ENCODE measurements at regions not wholly inside any gene's neighbourhood (a gene's known extent, or its start where the extent isn't known, plus 50 kb on each side); places are given as distances from the start of the nearest gene placed in this dataset.

DNA sequence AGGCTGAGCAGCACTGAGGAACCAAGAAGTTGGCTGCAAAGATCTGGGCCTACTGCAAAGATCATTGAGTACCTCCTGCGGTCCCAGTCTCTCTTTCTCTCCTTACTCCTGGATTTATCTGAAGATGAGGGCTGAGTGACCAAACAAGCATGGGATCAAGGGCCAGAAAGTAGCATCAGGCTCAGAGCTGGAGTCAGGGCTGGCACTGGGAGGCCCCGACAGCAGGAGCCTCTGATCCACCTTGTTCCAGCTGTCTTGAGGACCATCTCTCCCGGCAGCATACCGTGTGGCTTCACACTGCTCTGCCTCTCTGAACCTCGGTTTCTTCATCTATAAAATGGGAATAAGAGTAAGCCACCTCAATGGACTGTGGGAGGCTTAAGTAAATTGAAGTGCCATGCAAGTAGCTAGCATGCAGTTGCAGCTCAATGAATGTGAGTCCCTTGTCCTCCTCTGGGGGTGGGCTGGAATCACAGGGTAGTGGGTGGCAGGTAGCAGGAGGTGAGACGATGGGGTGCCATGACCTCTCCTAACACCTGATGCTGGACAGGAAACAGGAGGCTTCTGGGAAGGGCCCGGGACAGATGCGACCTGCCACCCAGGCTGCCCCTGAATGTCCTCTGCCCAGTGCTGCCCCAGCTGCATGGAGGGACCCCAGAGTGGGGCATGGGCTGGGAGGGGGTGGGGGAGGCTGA is 52.5 kb upstream of the PRDM11 start:
- H3K9ac ChIP-seq (ENCODE audit: low read length in 5 of 5) = no peak overlapping the region
- H3K36me3 ChIP-seq (ENCODE audit: control insufficient read depth in 5 of 5, insufficient read depth in 5 of 5, low read length in 5 of 5) = no peaks in the 10 kb centered on the region
- H3K9me3 ChIP-seq (ENCODE audit: control insufficient read depth in 5 of 5, low read length in 5 of 5) = no peaks in the 10 kb centered on the region
- peaks cover 0 to 4% (median 3%) of the 10 kb centered on the region in 5 donors for H3K27me3 ChIP-seq (ENCODE audit: control insufficient read depth in 5 of 5, insufficient read depth in 4 of 5, low read length in 5 of 5)
- H3K4me3 ChIP-seq (ENCODE audit: low read depth in 1 of 5, low read length in 5 of 5) = no peak overlapping the region
- H3K27ac ChIP-seq (ENCODE audit: low read depth, low read length) = no peak overlapping the region
- peaks cover 10 to 31% (median 30%) of the 10 kb centered on the region in 5 donors for H3K4me1 ChIP-seq (ENCODE audit: control insufficient read depth in 5 of 5, insufficient read depth in 5 of 5, low read length in 5 of 5)

DNA sequence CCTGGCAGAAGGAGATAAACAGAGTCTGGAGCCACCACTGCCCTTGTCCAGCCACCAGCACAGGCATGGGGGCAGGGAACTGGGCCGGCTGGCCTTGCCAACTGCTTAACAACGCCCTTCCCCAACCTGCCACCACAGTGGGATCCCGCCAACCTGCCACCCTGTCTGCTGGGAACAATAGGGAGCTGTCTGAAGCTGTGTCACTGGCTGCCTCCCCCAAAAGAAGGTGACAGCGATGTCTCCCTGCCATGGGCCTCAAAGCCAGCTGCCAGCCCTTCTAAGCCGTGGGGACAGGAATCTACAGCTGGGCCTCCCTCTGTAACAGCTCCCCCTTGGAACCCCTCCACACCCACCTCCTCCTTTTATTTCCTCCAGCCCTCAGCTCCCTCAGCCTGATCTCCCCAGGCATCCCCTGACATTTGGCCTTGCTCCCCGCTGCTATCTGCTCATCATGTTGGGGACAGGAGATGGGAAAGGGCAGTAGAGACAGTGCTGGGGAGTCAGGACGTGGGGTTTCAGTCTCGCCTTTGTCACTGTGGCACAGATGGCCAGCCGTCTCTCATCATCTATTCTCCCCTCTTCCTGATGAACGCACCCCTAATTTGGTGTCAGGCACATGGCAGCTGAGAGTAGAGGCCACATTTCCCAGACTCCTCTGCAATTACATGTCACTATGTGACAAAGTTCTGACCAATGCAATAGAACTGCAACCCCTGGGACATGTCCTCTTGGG is 51.3 kb upstream of the PRDM11 start:
- Histone ChIP-seq H3K4me1 (ENCODE audit: control insufficient read depth in 5 of 5, insufficient read depth in 5 of 5, low read length in 5 of 5) (peaks cover 7 to 22% (median 19%) of the 10 kb centered on the region in 5 donors), H3K36me3 (ENCODE audit: control insufficient read depth in 5 of 5, insufficient read depth in 5 of 5, low read length in 5 of 5) (no peaks in the 10 kb centered on the region), H3K9ac (ENCODE audit: low read length in 5 of 5) (no peak overlapping the region), H3K27me3 (ENCODE audit: control insufficient read depth in 5 of 5, insufficient read depth in 4 of 5, low read length in 5 of 5) (peaks cover 0 to 4% (median 3%) of the 10 kb centered on the region in 5 donors), H3K4me3 (ENCODE audit: low read depth in 1 of 5, low read length in 5 of 5) (no peak overlapping the region), H3K9me3 (ENCODE audit: control insufficient read depth in 5 of 5, low read length in 5 of 5) (no peaks in the 10 kb centered on the region), H3K27ac (ENCODE audit: low read depth, low read length) (no peak overlapping the region)

GRCh38 chr11:45095691-45096010 is 50.8 kb upstream of the PRDM11 start:
- Histone ChIP-seq H3K9me3 (ENCODE audit: control insufficient read depth in 5 of 5, low read length in 5 of 5) (no peaks in the 10 kb centered on the region), H3K27me3 (ENCODE audit: control insufficient read depth in 5 of 5, insufficient read depth in 4 of 5, low read length in 5 of 5) (peaks cover 0 to 4% (median 3%) of the 10 kb centered on the region in 5 donors), H3K27ac (ENCODE audit: low read depth, low read length) (no peak overlapping the region), H3K9ac (ENCODE audit: low read length in 5 of 5) (no peak overlapping the region), H3K4me3 (ENCODE audit: low read depth in 1 of 5, low read length in 5 of 5) (no peak overlapping the region), H3K36me3 (ENCODE audit: control insufficient read depth in 5 of 5, insufficient read depth in 5 of 5, low read length in 5 of 5) (no peaks in the 10 kb centered on the region), H3K4me1 (ENCODE audit: control insufficient read depth in 5 of 5, insufficient read depth in 5 of 5, low read length in 5 of 5) (peaks cover 7 to 20% (median 16%) of the 10 kb centered on the region in 5 donors)

DNA sequence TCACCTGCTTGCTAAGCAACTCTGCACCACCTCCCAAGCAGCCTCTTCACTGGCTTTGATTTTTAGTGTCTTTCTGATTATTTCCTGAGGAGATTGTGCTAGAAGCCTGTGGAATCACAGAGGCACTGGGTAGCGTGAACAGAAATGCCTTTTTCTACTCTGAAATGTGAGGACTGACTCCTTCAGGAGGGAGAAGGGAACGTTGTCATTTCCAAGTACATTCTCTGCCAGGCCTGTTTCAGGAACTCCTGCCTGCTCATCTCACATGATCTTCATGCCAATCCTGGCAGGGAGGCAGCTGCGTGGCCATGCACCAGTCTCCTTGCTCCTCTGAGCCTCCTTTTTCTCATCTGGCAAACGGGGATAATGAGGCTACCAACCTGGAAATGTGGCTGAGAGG is 49.8 kb upstream of the PRDM11 start:
- H3K27ac ChIP-seq (ENCODE audit: low read depth, low read length) = no peak overlapping the region
- peaks cover 7 to 17% (median 15%) of the 10 kb centered on the region in 5 donors for H3K4me1 ChIP-seq (ENCODE audit: control insufficient read depth in 5 of 5, insufficient read depth in 5 of 5, low read length in 5 of 5)
- H3K9ac ChIP-seq (ENCODE audit: low read length in 5 of 5) = no peak overlapping the region
- H3K9me3 ChIP-seq (ENCODE audit: control insufficient read depth in 5 of 5, low read length in 5 of 5) = no peaks in the 10 kb centered on the region
- H3K36me3 ChIP-seq (ENCODE audit: control insufficient read depth in 5 of 5, insufficient read depth in 5 of 5, low read length in 5 of 5) = no peaks in the 10 kb centered on the region
- H3K27me3 ChIP-seq (ENCODE audit: control insufficient read depth in 5 of 5, insufficient read depth in 4 of 5, low read length in 5 of 5) = peaks cover 0 to 7% (median 3%) of the 10 kb centered on the region in 5 donors
- no peak overlapping the region for H3K4me3 ChIP-seq (ENCODE audit: low read depth in 1 of 5, low read length in 5 of 5)

Data from subcutaneous abdominal adipose tissue (tissue), 5 donors.